Tongue (tissue), 2 donors: ENCODE measurements at regions not wholly inside any gene's neighbourhood (a gene's known extent, or its start where the extent isn't known, plus 50 kb on each side); places are given as distances from the start of the nearest gene placed in this dataset. TPM values are rescaled to one million over a fixed set of nuclear protein-coding genes. Genes with fewer than 3 reads are reported as not detected.

ENCODE experiments used
- DNase-seq: peaks from one replicate; pipeline ENCODE4 v3.0.0-alpha.2; 2015
- small RNA-seq: library from RNA; depleted of rRNA; stranded (forward); fragments of <200 nt; gene quantifications from one replicate; pipeline ENCODE3, GENCODE V24; 2014; ENCODE audit warnings: low replicate concordance

DNA sequence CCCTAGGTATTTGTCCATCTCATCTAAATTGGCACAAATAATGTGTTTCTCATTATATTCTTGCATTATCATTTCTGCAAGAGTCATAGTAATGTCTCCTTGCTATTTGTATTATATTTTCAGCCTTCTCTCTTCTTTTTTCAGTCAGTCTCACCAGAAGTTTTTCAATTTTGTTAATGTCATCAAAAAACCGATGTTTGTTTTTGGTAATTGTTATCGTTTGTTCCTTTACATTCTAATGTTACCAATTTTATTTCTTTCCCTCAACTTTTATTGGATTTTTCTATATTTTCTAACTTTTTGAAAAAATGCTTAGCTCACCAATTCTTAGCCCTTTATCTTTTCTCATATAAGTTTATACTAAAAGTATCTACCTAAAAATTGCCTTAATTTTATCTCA is 82.2 kb upstream of the NRSN1 start:
- no peak for DNase-seq

DNA sequence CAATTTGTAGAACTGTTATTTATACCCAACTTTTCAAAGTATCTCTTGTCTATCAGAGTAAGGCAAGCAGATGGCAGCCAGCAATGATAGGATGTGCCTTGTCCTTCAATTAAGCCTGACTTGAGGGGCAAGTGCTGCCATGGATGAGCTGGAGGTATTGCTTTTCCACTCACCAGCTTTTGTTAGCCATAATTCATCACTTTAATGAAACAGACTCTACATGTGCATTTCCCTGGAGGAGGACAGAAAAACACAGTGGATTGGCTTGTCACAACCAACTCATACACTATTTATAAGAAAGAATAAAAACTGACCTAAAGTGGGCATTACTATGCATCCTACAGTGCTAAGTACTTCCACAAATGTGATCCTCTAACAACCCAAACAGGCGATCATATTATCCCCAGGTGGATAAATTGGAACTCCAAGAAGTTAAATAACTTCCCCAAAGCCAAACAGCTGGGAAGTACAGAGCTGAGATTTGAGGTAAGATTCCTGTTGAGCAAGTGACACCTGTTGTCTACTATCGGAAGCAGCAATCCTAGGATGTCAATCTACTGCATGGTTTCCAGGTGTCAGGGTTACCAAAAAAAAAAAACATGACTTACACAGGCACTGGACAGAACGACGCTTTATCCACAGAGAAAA is 73.9 kb upstream of the NRSN1 start:
- peak; percentile 55 for DNase-seq

GRCh38 chr6:24052590-24052961 is 73.4 kb upstream of the NRSN1 start:
- DNase-seq, result peak; percentile 72

DNA sequence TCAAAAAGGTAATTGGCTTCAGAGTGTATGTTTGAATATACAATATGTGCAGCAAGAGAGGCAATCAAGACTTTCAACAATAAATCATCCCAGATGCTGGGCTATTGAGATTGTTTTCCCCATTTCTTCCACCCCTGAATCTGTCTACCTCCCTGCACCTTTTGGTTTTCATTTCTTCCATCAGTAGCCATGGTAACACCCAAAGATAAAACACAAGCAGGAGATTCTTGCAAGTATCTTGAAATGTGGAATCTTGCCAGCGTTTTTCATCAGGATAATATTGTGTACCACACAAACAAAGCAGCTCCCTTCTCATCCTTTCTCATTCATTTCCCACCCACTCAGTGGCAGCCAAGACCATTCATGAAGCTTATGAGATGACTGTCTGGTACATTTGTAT is 73.0 kb upstream of the NRSN1 start:
- DNase-seq, result peak; percentile 14

- no peak for DNase-seq
These were observed 71.6 kb upstream of the NRSN1 start for GRCh38 chr6:24054388-24054787.

- no peak for DNase-seq
These were observed 69.4 kb upstream of the NRSN1 start for GRCh38 chr6:24056567-24056966.

- DNase-seq, result no peak
These were observed 69.0 kb upstream of the NRSN1 start for GRCh38 chr6:24057030-24057429.

- no peak for DNase-seq
These were observed 64.8 kb upstream of the NRSN1 start for GRCh38 chr6:24060982-24061754.

DNA sequence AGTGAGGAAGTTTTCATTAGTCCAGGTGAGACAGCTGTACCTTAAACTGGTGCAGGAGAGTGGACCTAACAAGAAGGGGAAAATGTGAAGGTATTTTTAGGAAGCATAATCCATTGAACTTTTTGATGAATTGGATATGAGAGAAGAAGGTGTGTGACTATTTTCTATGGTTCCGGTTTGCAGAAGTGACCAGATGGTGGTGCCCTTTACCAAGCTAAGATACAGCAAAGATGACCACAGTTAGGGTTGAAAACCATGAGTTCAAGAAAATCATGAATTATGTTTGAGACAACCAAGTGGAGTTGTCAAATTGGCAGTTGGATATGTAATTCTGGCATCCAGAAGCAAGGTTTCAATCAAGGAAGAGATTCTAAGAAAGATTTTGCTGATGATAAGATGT is 61.9 kb upstream of the NRSN1 start:
- DNase-seq, result peak; percentile 26

DNA sequence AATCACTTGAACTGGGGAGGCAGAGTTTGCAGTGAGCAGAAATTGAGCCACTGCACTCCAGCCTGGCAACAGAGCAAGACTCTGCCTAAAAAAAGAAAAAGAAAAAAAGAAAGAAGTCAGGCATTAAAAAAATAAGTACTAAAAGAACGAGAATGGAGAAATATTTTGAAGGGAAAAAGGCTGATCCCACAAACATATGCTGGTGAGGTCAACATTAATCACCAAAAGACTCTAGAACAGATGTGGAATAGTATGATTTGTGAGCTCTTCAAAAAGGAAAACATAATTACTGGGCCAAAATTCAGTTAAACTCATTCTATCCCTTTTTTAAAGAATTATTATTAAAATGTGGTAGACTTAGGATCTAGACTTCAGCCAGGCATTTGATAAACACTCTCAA is 61.2 kb upstream of the NRSN1 start:
- DNase-seq, result no peak

DNA sequence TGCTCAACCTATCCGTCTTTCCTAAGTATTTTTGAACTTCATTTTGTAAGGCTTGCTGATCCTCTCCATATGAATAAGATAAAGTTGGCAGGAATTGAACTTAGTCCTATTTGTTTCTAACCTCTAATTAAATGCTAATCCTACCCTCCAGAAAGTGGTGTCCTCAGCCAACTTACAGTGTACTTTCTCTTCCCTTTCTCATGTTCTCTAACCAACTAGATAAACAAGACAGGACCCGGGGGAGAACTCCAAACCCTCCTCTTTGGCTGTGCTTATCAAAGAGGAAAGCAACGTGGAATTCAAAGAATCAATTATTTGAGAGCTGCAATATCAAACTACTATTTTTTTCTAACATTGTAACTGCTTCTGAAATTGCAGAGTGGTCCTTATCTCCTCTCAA is 56.5 kb upstream of the NRSN1 start:
- peak; percentile 34 for DNase-seq

- no peak for DNase-seq
These were observed 53.8 kb upstream of the NRSN1 start for GRCh38 chr6:24072038-24072746.

GRCh38 chr6:24076011-24076410 is 50.0 kb upstream of the NRSN1 start:
- DNase-seq, result no peak

Small RNA genes lying in the stretch of these regions (small RNA-seq; reads per million reads assigned to genes)
- gene AL133270.1 (not detected), gene RNU6-1060P (not detected), gene SPTLC1P2 (not detected)
